HEK293 (cell line): ENCODE measurements at regions not wholly inside any gene's neighbourhood (a gene's known extent, or its start where the extent isn't known, plus 50 kb on each side); places are given as distances from the start of the nearest gene placed in this dataset.
A peak's percentile ranks its signal among the peaks of the same experiment; 100 is the strongest.

Experiments
- FEZF1 ChIP-seq: fragments of 450-650 bp; formaldehyde crosslinking; IDR thresholded peaks from 2 replicates; pipeline ENCODE4 v1.5.1; 2016; ENCODE audit warnings: missing biosample characterization, missing genetic modification characterization
- IKZF3 ChIP-seq: fragments of 450-650 bp; IDR thresholded peaks from 2 replicates; pipeline ENCODE4 v1.5.0; 2018; ENCODE audit warnings: missing biosample characterization, mild to moderate bottlenecking, missing genetic modification characterization, moderate library complexity
- KLF8 ChIP-seq: fragments of 450-650 bp; formaldehyde crosslinking; IDR thresholded peaks from 2 replicates; pipeline ENCODE4 v1.5.1; 2016; ENCODE audit warnings: missing biosample characterization, missing genetic modification characterization
- MYNN ChIP-seq: fragments of 450-650 bp; formaldehyde crosslinking; IDR thresholded peaks from 2 replicates; pipeline ENCODE4 v1.5.1; 2016; ENCODE audit warnings: missing biosample characterization, missing genetic modification characterization, borderline replicate concordance
- PATZ1 ChIP-seq: fragments of 450-650 bp; formaldehyde crosslinking; IDR thresholded peaks from 2 replicates; pipeline ENCODE4 v1.5.1; 2016; ENCODE audit warnings: missing biosample characterization, missing genetic modification characterization
- PRDM10 ChIP-seq: fragments of 450-650 bp; formaldehyde crosslinking; IDR thresholded peaks from 2 replicates; pipeline ENCODE4 v1.5.1; 2016; ENCODE audit warnings: missing biosample characterization, missing genetic modification characterization
- REST ChIP-seq: fragments of 450-650 bp; formaldehyde crosslinking; IDR thresholded peaks from 2 replicates; pipeline ENCODE4 v1.5.1; 2016; ENCODE audit warnings: missing biosample characterization, missing genetic modification characterization
- SALL2 ChIP-seq: fragments of 450-650 bp; formaldehyde crosslinking; IDR thresholded peaks from 2 replicates; pipeline ENCODE4 v1.5.0; 2017; ENCODE audit warnings: missing biosample characterization, mild to moderate bottlenecking, missing genetic modification characterization, borderline replicate concordance
- ZBTB20 ChIP-seq: fragments of 450-650 bp; formaldehyde crosslinking; IDR thresholded peaks from 2 replicates; pipeline ENCODE4 v1.5.1; 2016; ENCODE audit warnings: missing biosample characterization, missing genetic modification characterization
- ZBTB21 ChIP-seq: fragments of 450-650 bp; formaldehyde crosslinking; IDR thresholded peaks from 2 replicates; pipeline ENCODE4 v1.5.1; 2017; ENCODE audit warnings: missing biosample characterization, missing genetic modification characterization
- ZBTB48 ChIP-seq: fragments of 450-650 bp; formaldehyde crosslinking; IDR thresholded peaks from 2 replicates; pipeline ENCODE4 v1.5.1; 2016; ENCODE audit warnings: missing biosample characterization, missing genetic modification characterization
- ZBTB6 ChIP-seq: fragments of 450-650 bp; formaldehyde crosslinking; IDR thresholded peaks from 2 replicates; pipeline ENCODE4 v1.5.1; 2017; ENCODE audit warnings: missing biosample characterization, missing genetic modification characterization
- ZBTB8A ChIP-seq: fragments of 450-650 bp; formaldehyde crosslinking; IDR thresholded peaks from 2 replicates; pipeline ENCODE4 v1.5.1; 2016; ENCODE audit warnings: missing biosample characterization, missing genetic modification characterization
- ZFHX2 ChIP-seq: fragments of 450-650 bp; formaldehyde crosslinking; conservative IDR thresholded peaks from 2 replicates; pipeline ENCODE4 v1.5.1; 2016; ENCODE audit warnings: missing biosample characterization, missing genetic modification characterization
- ZIC2 ChIP-seq: fragments of 450-650 bp; formaldehyde crosslinking; IDR thresholded peaks from 2 replicates; pipeline ENCODE4 v1.5.1; 2016; ENCODE audit warnings: missing biosample characterization, missing genetic modification characterization
- ZNF121 ChIP-seq: fragments of 450-650 bp; formaldehyde crosslinking; IDR thresholded peaks from 2 replicates; pipeline ENCODE4 v1.5.1; 2016; ENCODE audit warnings: missing biosample characterization, missing genetic modification characterization
- ZNF146 ChIP-seq: fragments of 450-650 bp; formaldehyde crosslinking; IDR thresholded peaks from 2 replicates; pipeline ENCODE4 v1.5.1; 2016; ENCODE audit warnings: missing biosample characterization, missing genetic modification characterization
- ZNF174 ChIP-seq: fragments of 450-650 bp; formaldehyde crosslinking; IDR thresholded peaks from 2 replicates; pipeline ENCODE4 v1.5.0; 2017; ENCODE audit warnings: missing biosample characterization, mild to moderate bottlenecking, missing genetic modification characterization
- ZNF404 ChIP-seq: fragments of 450-650 bp; formaldehyde crosslinking; IDR thresholded peaks from 2 replicates; pipeline ENCODE4 v1.5.1; 2017; ENCODE audit warnings: missing biosample characterization, missing genetic modification characterization
- ZNF488 ChIP-seq: fragments of 450-650 bp; formaldehyde crosslinking; IDR thresholded peaks from 2 replicates; pipeline ENCODE4 v1.5.1; 2016; ENCODE audit warnings: missing biosample characterization, missing genetic modification characterization
- ZNF521 ChIP-seq: fragments of 450-650 bp; formaldehyde crosslinking; IDR thresholded peaks from 2 replicates; pipeline ENCODE4 v1.5.1; 2017; ENCODE audit warnings: missing biosample characterization, mild to moderate bottlenecking, missing genetic modification characterization
- ZNF555 ChIP-seq: fragments of 450-650 bp; formaldehyde crosslinking; conservative IDR thresholded peaks from 2 replicates; pipeline ENCODE4 v1.5.1; 2017; ENCODE audit warnings: missing biosample characterization, mild to moderate bottlenecking, missing genetic modification characterization, inconsistent platforms
- ZNF626 ChIP-seq: fragments of 450-650 bp; sonication (Bioruptor Pico); formaldehyde crosslinking; IDR thresholded peaks from 2 replicates; pipeline ENCODE4 v1.5.1; 2018; ENCODE audit warnings: missing biosample characterization, missing genetic modification characterization, inconsistent platforms
- ZNF629 ChIP-seq: fragments of 450-650 bp; formaldehyde crosslinking; IDR thresholded peaks from 2 replicates; pipeline ENCODE4 v1.5.1; 2017; ENCODE audit warnings: missing biosample characterization, missing genetic modification characterization
- ZNF704 ChIP-seq: fragments of 450-650 bp; formaldehyde crosslinking; IDR thresholded peaks from 2 replicates; pipeline ENCODE4 v1.5.1; 2016; ENCODE audit warnings: missing biosample characterization, missing genetic modification characterization
- ZNF707 ChIP-seq: fragments of 450-650 bp; formaldehyde crosslinking; IDR thresholded peaks from 2 replicates; pipeline ENCODE4 v1.5.1; 2016; ENCODE audit warnings: missing biosample characterization, missing genetic modification characterization
- ZNF843 ChIP-seq: fragments of 450-650 bp; formaldehyde crosslinking; IDR thresholded peaks from 2 replicates; pipeline ENCODE4 v1.5.1; 2016; ENCODE audit warnings: missing biosample characterization, missing genetic modification characterization

- TF ChIP-seq KLF8 (tag by site-specific recombination) (peak; percentile 90), ZNF404 (tag by site-specific recombination) (no peak), ZNF707 (tag by site-specific recombination) (no peak), ZBTB8A (tag by site-specific recombination) (0 out of 2 replicates have a peak, but pooled peaks have one; percentile 41), ZNF843 (tag by site-specific recombination) (no peak), ZFHX2 (tag by site-specific recombination) (no peak), ZIC2 (tag by site-specific recombination) (peak; percentile 32), SALL2 (tag by site-specific recombination) (no peak; the same call in 1 of the 2 replicates), ZNF488 (tag by site-specific recombination) (no peak), PATZ1 (tag by site-specific recombination) (0 out of 2 replicates have a peak, but pooled peaks have one; percentile 22), ZNF555 (tag by site-specific recombination) (no peak), MYNN (no peak), IKZF3 (tag by site-specific recombination) (no peak), ZBTB48 (peak; percentile 65; the same call in 1 of the 2 replicates), ZNF629 (tag by site-specific recombination) (no peak), FEZF1 (tag by site-specific recombination) (no peak), ZNF174 (tag by site-specific recombination) (no peak), ZNF521 (tag by site-specific recombination) (no peak), ZNF121 (tag by site-specific recombination) (no peak), ZNF146 (tag by site-specific recombination) (no peak), ZBTB21 (tag by site-specific recombination) (0 out of 2 replicates have a peak, but pooled peaks have one; percentile 13), ZBTB20 (tag by site-specific recombination) (peak; percentile 50; the same call in 1 of the 2 replicates), REST (peak; percentile 45; the same call in 1 of the 2 replicates), ZNF626 (tag by site-specific recombination) (no peak), PRDM10 (tag by site-specific recombination) (peak; percentile 88), ZBTB6 (tag by site-specific recombination) (peak; percentile 27; the same call in 1 of the 2 replicates), ZNF704 (tag by site-specific recombination) (no peak)
Observed at GRCh38 chr20:41693136-41693979, 75.2 kb upstream of the CHD6 start (continued).
